Epithelial cell of esophagus (primary cell): ENCODE measurements at regions not wholly inside any gene's neighbourhood (a gene's known extent, or its start where the extent isn't known, plus 50 kb on each side); places are given as distances from the start of the nearest gene placed in this dataset.
A peak's percentile ranks its signal among the peaks of the same experiment; 100 is the strongest.
"Not testable (repeated sequence)": the region's sequence is repeated elsewhere in the genome, so short reads cannot be mapped to it uniquely, and the experiment has no call there.

Experiments
- DNase-seq: peaks from one replicate; pipeline ENCODE4 v3.0.0; 2010; ENCODE audit warnings: low read depth
- H3K4me3 ChIP-seq: 2 replicates; pipeline ENCODE4 v1.5.1; 2011; ENCODE audit warnings: mild to moderate bottlenecking, low read length, control low read depth
- CTCF ChIP-seq: IDR thresholded peaks from 2 replicates; pipeline ENCODE4 v1.5.1; 2011; ENCODE audit warnings: low read depth, mild to moderate bottlenecking, low read length, control low read depth, inconsistent platforms; ENCODE audit not compliant: insufficient read depth; ENCODE audit errors: missing control alignments

GRCh38 chr4:14343961-14344360, 658.3 kb upstream of the CPEB2 start:
- no peak for TF ChIP-seq CTCF
- no peak for DNase-seq

GRCh38 chr4:14345356-14345775, 656.9 kb upstream of the CPEB2 start:
- peak; percentile 78 for DNase-seq
- no peak for TF ChIP-seq CTCF
- no peak overlapping the region for H3K4me3 ChIP-seq

More at GRCh38 chr4:14343961-14344360, 658.3 kb upstream of the CPEB2 start:
- no peak overlapping the region for H3K4me3 ChIP-seq

GRCh38 chr4:14347526-14347925, 654.8 kb upstream of the CPEB2 start:
- TF ChIP-seq CTCF = no peak
- no peak overlapping the region for H3K4me3 ChIP-seq
- no peak for DNase-seq

- no peak for TF ChIP-seq CTCF
- no peak for DNase-seq
These were observed 653.8 kb upstream of the CPEB2 start for GRCh38 chr4:14348506-14348905.

GRCh38 chr4:14358544-14359160, 643.6 kb upstream of the CPEB2 start:
- not testable (repeated sequence) for DNase-seq, H3K4me3 ChIP-seq

More at GRCh38 chr4:14348506-14348905, 653.8 kb upstream of the CPEB2 start:
- H3K4me3 ChIP-seq = no peak overlapping the region

GRCh38 chr4:14359991-14360390, 642.3 kb upstream of the CPEB2 start:
- no peak for DNase-seq
- no peak overlapping the region for H3K4me3 ChIP-seq
- TF ChIP-seq CTCF = no peak

GRCh38 chr4:14361084-14361483, 641.2 kb upstream of the CPEB2 start:
- H3K4me3 ChIP-seq = no peak overlapping the region
- DNase-seq = peak; percentile 52
- no peak for TF ChIP-seq CTCF
